T-cell (primary cell): ENCODE measurements at regions not wholly inside any gene's neighbourhood (a gene's known extent, or its start where the extent isn't known, plus 50 kb on each side); places are given as distances from the start of the nearest gene placed in this dataset.

Source experiments
- ATAC-seq, 4 experiments: fragments of 200-7000 bp in 3 of 4; fragments of 150-1000 bp in 1 of 4; cut with Tn5 transposase; replicated peaks in 1 of 4; 1 replicate in 3 of 4; 2 replicates in 1 of 4; pipeline ENCODE4 v1.10.0; 2021; ENCODE audit warnings: moderate library complexity in 3 of 4, mild to moderate bottlenecking in 2 of 4, moderate number of reproducible peaks in 1 of 4
- CTCF ChIA-PET, 2 donors: fragments of 300-600 bp; sonication (Branson Sonifier 250); formaldehyde crosslinking; loops; one replicate each; lab custom pipeline; 2022; ENCODE audit warnings: antibody characterized with exemption in 2 of 2; lab: Charles Lee
- POLR2A ChIA-PET, 2 donors: fragments of 300-600 bp; sonication (Branson Sonifier 250); formaldehyde crosslinking; loops; one replicate each; lab custom pipeline; 2022; ENCODE audit warnings: antibody characterized with exemption in 2 of 2; lab: Charles Lee
- DNase-seq, 35 experiments: peaks; one replicate each; pipeline versions ENCODE4 v3.0.0 to v3.0.0-alpha.2; 2013 to 2023
- H3K27ac ChIP-seq: one replicate; pipeline ENCODE4 v1.5.1; 2013; ENCODE audit warnings: low read length
- H3K27me3 ChIP-seq, 2 experiments: replicated peaks in 1 of 2; 1 replicate in 1 of 2; 2 replicates in 1 of 2; pipeline versions ENCODE4 v1.6.1 to v1.7.0; 2013; ENCODE audit warnings: low read length in 1 of 2, mixed read lengths in 1 of 2; ENCODE audit not compliant: control insufficient read depth in 2 of 2, insufficient read depth in 2 of 2; ENCODE audit errors: extremely low read depth in 1 of 2
- H3K36me3 ChIP-seq, 2 donors: 1 replicate in 1 of 2; 2 replicates in 1 of 2; pipeline versions ENCODE4 v1.6.1 to v1.7.0; 2013; ENCODE audit warnings: low read length in 1 of 2; ENCODE audit not compliant: control insufficient read depth in 2 of 2, insufficient read depth in 1 of 2; ENCODE audit errors: extremely low read depth in 1 of 2
- H3K4me1 ChIP-seq, 2 experiments: 1 replicate in 1 of 2; 2 replicates in 1 of 2; pipeline versions ENCODE4 v1.6.1 to v1.7.0; 2013; ENCODE audit warnings: low read length in 2 of 2, mixed read lengths in 1 of 2; ENCODE audit not compliant: insufficient read depth in 2 of 2, control insufficient read depth in 1 of 2; ENCODE audit errors: extremely low read depth in 1 of 2
- H3K4me3 ChIP-seq, 2 donors: 1 replicate in 1 of 2; 2 replicates in 1 of 2; pipeline versions ENCODE4 v1.5.1 to v1.7.0; 2013; ENCODE audit warnings: mild to moderate bottlenecking in 2 of 2, low read length in 1 of 2, moderate library complexity in 1 of 2; ENCODE audit not compliant: control insufficient read depth in 1 of 2; ENCODE audit errors: extremely low read depth in 1 of 2
- H3K9me3 ChIP-seq: 2 replicates; pipeline ENCODE4 v1.7.0; 2013
- H3K27ac Mint-ChIP-seq, 2 donors: one replicate each; pipeline ENCODE4 v1.8.0; 2020 to 2021; ENCODE audit warnings: mild to moderate bottlenecking in 2 of 2, mixed read lengths in 2 of 2
- H3K27me3 Mint-ChIP-seq, 2 donors: one replicate each; pipeline ENCODE4 v1.8.0; 2021 to 2022; ENCODE audit warnings: mixed read lengths in 2 of 2
- H3K36me3 Mint-ChIP-seq: one replicate; pipeline ENCODE4 v1.8.0; 2021; ENCODE audit warnings: mixed read lengths
- H3K4me1 Mint-ChIP-seq, 3 donors: one replicate each; pipeline ENCODE4 v1.8.0; 2020 to 2022; ENCODE audit warnings: mixed read lengths in 3 of 3, mild to moderate bottlenecking in 1 of 3
- H3K4me3 Mint-ChIP-seq, 3 donors: one replicate each; pipeline ENCODE4 v1.8.0; 2020 to 2022; ENCODE audit warnings: mild to moderate bottlenecking in 3 of 3, mixed read lengths in 3 of 3, moderate library complexity in 3 of 3
- H3K9me3 Mint-ChIP-seq, 3 donors: one replicate each; pipeline ENCODE4 v1.8.0; 2020 to 2022; ENCODE audit warnings: mixed read lengths in 3 of 3
- WGBS: methylation state at CpG from one replicate; pipeline ENCODE4 v1.1.5; 2013; ENCODE audit warnings: missing lambda C conversion rate; ENCODE audit not compliant: insufficient coverage; 5-methylcytosine and 5-hydroxymethylcytosine counted together

- H3K27me3 Mint-ChIP-seq = peaks cover 4 to 8% of the 10 kb centered on the region in 2 donors
- Histone ChIP-seq H3K36me3 (no peaks in the 10 kb centered on the region), H3K27ac (no peak overlapping the region), H3K4me3 (no peak overlapping the region), H3K4me1 (no peaks in the 10 kb centered on the region), H3K27me3 (no peaks in the 10 kb centered on the region), H3K9me3 (no peaks in the 10 kb centered on the region)
- ChIA-PET CTCF (no interaction called here), POLR2A (no interaction called here)
- no peak overlapping the region for H3K27ac Mint-ChIP-seq
- no peak for DNase-seq
- 89% methylated on average over 8 of the region's 8 CpGs for WGBS
- no peaks in the 10 kb centered on the region for H3K4me1 Mint-ChIP-seq
- no peak overlapping the region for H3K4me3 Mint-ChIP-seq
- ATAC-seq = no peak
- H3K9me3 Mint-ChIP-seq = no peaks in the 10 kb centered on the region
- no peaks in the 10 kb centered on the region for H3K36me3 Mint-ChIP-seq
These were observed 74.1 kb downstream of the SLC35B3 start for GRCh38 chr6:8361259-8361658.

- H3K36me3 ChIP-seq = no peaks in the 10 kb centered on the region
- Mint-ChIP-seq H3K36me3 (no peaks in the 10 kb centered on the region), H3K9me3 (peaks cover 0 to 5% (median 0%) of the 10 kb centered on the region in 3 donors), H3K4me1 (no peaks in the 10 kb centered on the region), H3K4me3 (no peak overlapping the region), H3K27me3 (peaks cover 6 to 15% of the 10 kb centered on the region in 2 donors), H3K27ac (no peak overlapping the region)
- H3K27me3 ChIP-seq = peaks cover 0 to 3% of the 10 kb centered on the region in 2 experiments
- H3K9me3 ChIP-seq = no peaks in the 10 kb centered on the region
- ATAC-seq = no peak
- 70% methylated on average over 3 of the region's 4 CpGs for WGBS
- DNase-seq = no peak
- POLR2A ChIA-PET = no interaction called here
- H3K4me1 ChIP-seq = no peaks in the 10 kb centered on the region
- H3K4me3 ChIP-seq = no peak overlapping the region
- H3K27ac ChIP-seq = no peak overlapping the region
- CTCF ChIA-PET = no interaction called here
These were observed 82.4 kb downstream of the SLC35B3 start for GRCh38 chr6:8352966-8353340.

- no peak for DNase-seq
- ChIA-PET POLR2A (no interaction called here), CTCF (interaction anchor here in 1 of 2 donors (0.5 kb wide), 1 partner anchor 74 kb away, joined by 3 read pairs; no protein-coding TSS in a partner anchor)
- Histone ChIP-seq H3K4me3 (no peak overlapping the region), H3K36me3 (no peaks in the 10 kb centered on the region), H3K9me3 (no peaks in the 10 kb centered on the region), H3K27me3 (peaks cover 0 to 3% of the 10 kb centered on the region in 2 experiments), H3K4me1 (no peaks in the 10 kb centered on the region), H3K27ac (no peak overlapping the region)
- no CpG with 5 or more reads among the region's 1 CpG for WGBS
- Mint-ChIP-seq H3K27me3 (peaks cover 6 to 15% of the 10 kb centered on the region in 2 donors), H3K9me3 (peaks cover 0 to 5% (median 0%) of the 10 kb centered on the region in 3 donors), H3K27ac (no peak overlapping the region), H3K4me1 (no peaks in the 10 kb centered on the region), H3K4me3 (no peak overlapping the region), H3K36me3 (no peaks in the 10 kb centered on the region)
- no peak for ATAC-seq
These were observed 82.9 kb downstream of the SLC35B3 start for GRCh38 chr6:8352335-8352965.

GRCh38 chr6:8343600-8343999, 91.7 kb downstream of the SLC35B3 start:
- no peak overlapping the region for H3K4me3 ChIP-seq
- H3K27ac ChIP-seq = no peak overlapping the region
- H3K9me3 ChIP-seq = no peaks in the 10 kb centered on the region
- ChIA-PET POLR2A (no interaction called here), CTCF (no interaction called here)
- Mint-ChIP-seq H3K4me3 (no peak overlapping the region), H3K27ac (no peak overlapping the region), H3K36me3 (no peaks in the 10 kb centered on the region), H3K9me3 (peaks cover 3 to 11% (median 7%) of the 10 kb centered on the region in 3 donors), H3K4me1 (no peaks in the 10 kb centered on the region), H3K27me3 (peaks cover 0 to 7% of the 10 kb centered on the region in 2 donors)
- ATAC-seq (no peak), DNase-seq (no peak)
- peaks cover 0 to 6% of the 10 kb centered on the region in 2 experiments for H3K27me3 ChIP-seq
- WGBS = no CpG with 5 or more reads among the region's 3 CpGs
- no peaks in the 10 kb centered on the region for H3K4me1 ChIP-seq
- no peaks in the 10 kb centered on the region for H3K36me3 ChIP-seq

- 83% methylated on average over 8 of the region's 10 CpGs for WGBS
- no peak overlapping the region for H3K4me3 Mint-ChIP-seq
- no peak overlapping the region for H3K4me3 ChIP-seq
- no peaks in the 10 kb centered on the region for H3K4me1 Mint-ChIP-seq
- CTCF ChIA-PET = no interaction called here
- POLR2A ChIA-PET = no interaction called here
- peaks cover 3 to 11% (median 7%) of the 10 kb centered on the region in 3 donors for H3K9me3 Mint-ChIP-seq
- no peaks in the 10 kb centered on the region for H3K4me1 ChIP-seq
- H3K27ac ChIP-seq = no peak overlapping the region
- no peak overlapping the region for H3K27ac Mint-ChIP-seq
- H3K9me3 ChIP-seq = no peaks in the 10 kb centered on the region
- H3K27me3 ChIP-seq = peaks cover 0 to 6% of the 10 kb centered on the region in 2 experiments
- DNase-seq (no peak), ATAC-seq (no peak)
- H3K36me3 ChIP-seq = no peaks in the 10 kb centered on the region
- peaks cover 0 to 7% of the 10 kb centered on the region in 2 donors for H3K27me3 Mint-ChIP-seq
- H3K36me3 Mint-ChIP-seq = no peaks in the 10 kb centered on the region
These were observed 93.0 kb downstream of the SLC35B3 start for GRCh38 chr6:8342241-8342819.

- Mint-ChIP-seq H3K27me3 (no peaks in the 10 kb centered on the region), H3K9me3 (no peaks in the 10 kb centered on the region), H3K4me1 (no peaks in the 10 kb centered on the region), H3K36me3 (no peaks in the 10 kb centered on the region), H3K27ac (no peak overlapping the region), H3K4me3 (no peak overlapping the region)
- H3K4me3 ChIP-seq = no peak overlapping the region
- no peaks in the 10 kb centered on the region for H3K36me3 ChIP-seq
- no peaks in the 10 kb centered on the region for H3K27me3 ChIP-seq
- ChIA-PET CTCF (no interaction called here), POLR2A (no interaction called here)
- no peak overlapping the region for H3K27ac ChIP-seq
- no peaks in the 10 kb centered on the region for H3K4me1 ChIP-seq
- ATAC-seq (no peak), DNase-seq (no peak)
- WGBS = 41% methylated on average over 4 of the region's 4 CpGs
- H3K9me3 ChIP-seq = no peaks in the 10 kb centered on the region
These were observed 98.2 kb downstream of the SLC35B3 start for GRCh38 chr6:8337147-8337546.
